Suprapubic skin (tissue), 4 donors: ENCODE measurements at regions not wholly inside any gene's neighbourhood (a gene's known extent, or its start where the extent isn't known, plus 50 kb on each side); places are given as distances from the start of the nearest gene placed in this dataset.
"Not testable (repeated sequence)": the region's sequence is repeated elsewhere in the genome, so short reads cannot be mapped to it uniquely, and the experiment has no call there.

Source experiments
- DNase-seq, 2 donors: peaks; one replicate each; pipeline ENCODE4 v3.0.0-alpha.2; 2019; ENCODE audit warnings: low spot score in 2 of 2
- H3K27ac ChIP-seq: fragments of 200-600 bp; sonication (generic); one replicate; pipeline ENCODE4 v1.5.1; 2019
- H3K27me3 ChIP-seq: fragments of 200-600 bp; sonication (generic); one replicate; pipeline ENCODE4 v1.5.1; 2019
- H3K36me3 ChIP-seq: fragments of 200-600 bp; sonication (generic); one replicate; pipeline ENCODE4 v1.5.1; 2019
- H3K4me1 ChIP-seq: fragments of 200-600 bp; sonication (generic); one replicate; pipeline ENCODE4 v1.5.1; 2019
- H3K4me3 ChIP-seq: fragments of 200-600 bp; sonication (generic); one replicate; pipeline ENCODE4 v1.5.1; 2019; ENCODE audit warnings: mild to moderate bottlenecking
- H3K9me3 ChIP-seq: fragments of 200-600 bp; sonication (generic); one replicate; pipeline ENCODE4 v1.5.1; 2019
- CTCF ChIP-seq, 2 donors: fragments of 200-600 bp in 1 of 2; fragments of 450-650 bp in 1 of 2; sonication (generic) in 1 of 2; IDR thresholded peaks; one replicate each; pipeline ENCODE4 v1.5.1; 2016 to 2019; ENCODE audit warnings: antibody characterized with exemption in 2 of 2, mild to moderate bottlenecking in 1 of 2, moderate library complexity in 1 of 2
- EP300 ChIP-seq: sonication (generic); formaldehyde crosslinking; IDR thresholded peaks from one replicate; pipeline ENCODE4 v1.6.1; 2017; ENCODE audit warnings: antibody characterized with exemption
- POLR2A ChIP-seq, 2 donors: fragments of 450-650 bp; IDR thresholded peaks; one replicate each; pipeline ENCODE4 v1.6.1; 2017; ENCODE audit warnings: antibody characterized with exemption in 2 of 2, mild to moderate bottlenecking in 2 of 2, moderate library complexity in 2 of 2
- POLR2AphosphoS5 ChIP-seq, 3 donors: sonication (generic); formaldehyde crosslinking; IDR thresholded peaks; one replicate each; pipeline ENCODE4 v1.6.1; 2017; ENCODE audit warnings: antibody characterized with exemption in 3 of 3
- WGBS: methylation state at CpG from one replicate; pipeline ENCODE4 v1.1.5; 2018; 5-methylcytosine and 5-hydroxymethylcytosine counted together

GRCh38 chr2:130289780-130290179 is 52.9 kb upstream of the IMP4 start:
- WGBS, result 50% methylated on average over 1 of the region's 1 CpG
- no peaks in the 10 kb centered on the region for H3K36me3 ChIP-seq
- H3K27me3 ChIP-seq, result no peaks in the 10 kb centered on the region
- no peak overlapping the region for H3K27ac ChIP-seq
- no peaks in the 10 kb centered on the region for H3K9me3 ChIP-seq
- no peak for DNase-seq
- H3K4me3 ChIP-seq, result no peak overlapping the region
- TF ChIP-seq EP300 (no peak), POLR2AphosphoS5 (IDR thresholded peaks at IDR 0.05) (no peak), POLR2A (IDR thresholded peaks at IDR 0.05) (no peak), CTCF (IDR thresholded peaks at IDR 0.05) (no peak)
- H3K4me1 ChIP-seq, result no peaks in the 10 kb centered on the region

GRCh38 chr2:130288467-130289403 is 54.0 kb upstream of the IMP4 start:
- no peaks in the 10 kb centered on the region for H3K9me3 ChIP-seq
- no peaks in the 10 kb centered on the region for H3K4me1 ChIP-seq
- no peak for DNase-seq
- 78% methylated on average over 48 of the region's 56 CpGs for WGBS
- no peaks in the 10 kb centered on the region for H3K36me3 ChIP-seq
- H3K27me3 ChIP-seq, result no peaks in the 10 kb centered on the region
- TF ChIP-seq CTCF (IDR thresholded peaks at IDR 0.05), result no peak
- no peak for TF ChIP-seq POLR2A (IDR thresholded peaks at IDR 0.05)
- no peak for TF ChIP-seq EP300
- no peak for TF ChIP-seq POLR2AphosphoS5 (IDR thresholded peaks at IDR 0.05)
- no peak overlapping the region for H3K27ac ChIP-seq
- no peak overlapping the region for H3K4me3 ChIP-seq

GRCh38 chr2:130287656-130288026 is 55.1 kb upstream of the IMP4 start:
- 80% methylated on average over 14 of the region's 14 CpGs for WGBS
- no peaks in the 10 kb centered on the region for H3K4me1 ChIP-seq
- no peaks in the 10 kb centered on the region for H3K9me3 ChIP-seq
- no peaks in the 10 kb centered on the region for H3K36me3 ChIP-seq
- no peak overlapping the region for H3K27ac ChIP-seq
- no peak overlapping the region for H3K4me3 ChIP-seq
- DNase-seq, result no peak
- no peak for TF ChIP-seq POLR2AphosphoS5 (IDR thresholded peaks at IDR 0.05)
- no peak for TF ChIP-seq CTCF (IDR thresholded peaks at IDR 0.05)
- no peak for TF ChIP-seq EP300
- TF ChIP-seq POLR2A (IDR thresholded peaks at IDR 0.05), result no peak
- no peaks in the 10 kb centered on the region for H3K27me3 ChIP-seq

GRCh38 chr2:130286983-130287655 is 55.6 kb upstream of the IMP4 start:
- Histone ChIP-seq H3K4me3 (no peak overlapping the region), H3K4me1 (no peaks in the 10 kb centered on the region), H3K27ac (no peak overlapping the region), H3K27me3 (no peaks in the 10 kb centered on the region), H3K36me3 (no peaks in the 10 kb centered on the region), H3K9me3 (no peaks in the 10 kb centered on the region)
- no peak for DNase-seq
- TF ChIP-seq POLR2AphosphoS5 (IDR thresholded peaks at IDR 0.05), result no peak
- no peak for TF ChIP-seq POLR2A (IDR thresholded peaks at IDR 0.05)
- no peak for TF ChIP-seq EP300
- no peak for TF ChIP-seq CTCF (IDR thresholded peaks at IDR 0.05)
- 91% methylated on average over 22 of the region's 35 CpGs for WGBS

- DNase-seq, H3K27ac ChIP-seq, H3K4me1 ChIP-seq, H3K4me3 ChIP-seq, H3K27me3 ChIP-seq, H3K36me3 ChIP-seq, H3K9me3 ChIP-seq: not testable (repeated sequence)
- WGBS, result 100% methylated on average over 1 of the region's 7 CpGs
These were observed 59.3 kb upstream of the IMP4 start for GRCh38 chr2:130283341-130283869.

- H3K36me3 ChIP-seq, H3K4me1 ChIP-seq, H3K27ac ChIP-seq, H3K9me3 ChIP-seq, DNase-seq, H3K27me3 ChIP-seq, H3K4me3 ChIP-seq: not testable (repeated sequence)
- 83% methylated on average over 8 of the region's 8 CpGs for WGBS
These were observed 63.1 kb upstream of the IMP4 start for GRCh38 chr2:130279551-130279950.

- WGBS, result 79% methylated on average over 6 of the region's 9 CpGs
- H3K9me3 ChIP-seq, H3K4me1 ChIP-seq, H3K27me3 ChIP-seq, H3K4me3 ChIP-seq, H3K36me3 ChIP-seq, H3K27ac ChIP-seq, DNase-seq: not testable (repeated sequence)
These were observed 70.1 kb upstream of the TUBA3E start for GRCh38 chr2:130268333-130268732.

GRCh38 chr2:130267572-130267971 is 69.3 kb upstream of the TUBA3E start:
- not testable (repeated sequence) for H3K4me1 ChIP-seq, H3K27me3 ChIP-seq, H3K36me3 ChIP-seq, H3K27ac ChIP-seq, DNase-seq, H3K4me3 ChIP-seq, H3K9me3 ChIP-seq
- 65% methylated on average over 4 of the region's 4 CpGs for WGBS

- not testable (repeated sequence) for H3K4me3 ChIP-seq, H3K27ac ChIP-seq, H3K4me1 ChIP-seq, DNase-seq, H3K36me3 ChIP-seq, H3K9me3 ChIP-seq, H3K27me3 ChIP-seq
- WGBS, result 92% methylated on average over 4 of the region's 7 CpGs
These were observed 68.6 kb upstream of the TUBA3E start for GRCh38 chr2:130266836-130267235.
